GM18951 (cell line): ENCODE measurements at regions not wholly inside any gene's neighbourhood (a gene's known extent, or its start where the extent isn't known, plus 50 kb on each side); places are given as distances from the start of the nearest gene placed in this dataset.
"Not testable (repeated sequence)": the region's sequence is repeated elsewhere in the genome, so short reads cannot be mapped to it uniquely, and the experiment has no call there.

Experiments used
- POLR2A ChIP-seq: IDR thresholded peaks from 4 replicates; pipeline ENCODE4 v1.6.1; 2011; ENCODE audit warnings: mild to moderate bottlenecking; ENCODE audit not compliant: insufficient read length, insufficient read depth; ENCODE audit errors: extremely low read depth
- in situ Hi-C: fragments of 300-500 bp; cut with MboI; formaldehyde crosslinking; loops from one replicate; pipeline ENCODE4 v1.12.0; 2022; ENCODE audit warnings: low sequenced_read_pairs, mixed read lengths, inconsistent platforms; ENCODE audit not compliant: unreplicated experiment

DNA sequence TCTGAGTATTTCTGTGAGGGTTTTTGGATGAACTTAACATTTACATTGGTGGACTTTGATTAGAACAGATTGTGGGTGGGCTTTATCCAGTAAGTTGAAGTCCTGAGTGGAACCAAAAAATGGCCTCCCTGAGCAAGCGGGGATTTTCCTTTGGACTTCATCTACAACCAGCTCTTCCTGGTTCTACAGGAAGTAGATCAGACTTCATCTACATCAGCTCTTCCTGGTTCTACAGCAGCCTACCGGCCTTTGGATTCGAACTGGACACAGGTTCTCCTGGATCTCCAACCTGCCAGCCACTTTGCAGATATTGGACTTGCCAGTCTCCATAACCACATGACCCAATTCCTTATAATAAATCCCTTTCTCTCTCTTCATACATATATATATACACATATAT is 79.9 kb upstream of the STK39 start:
- in situ Hi-C loops = no loop called here
- TF ChIP-seq POLR2A = no peak

DNA sequence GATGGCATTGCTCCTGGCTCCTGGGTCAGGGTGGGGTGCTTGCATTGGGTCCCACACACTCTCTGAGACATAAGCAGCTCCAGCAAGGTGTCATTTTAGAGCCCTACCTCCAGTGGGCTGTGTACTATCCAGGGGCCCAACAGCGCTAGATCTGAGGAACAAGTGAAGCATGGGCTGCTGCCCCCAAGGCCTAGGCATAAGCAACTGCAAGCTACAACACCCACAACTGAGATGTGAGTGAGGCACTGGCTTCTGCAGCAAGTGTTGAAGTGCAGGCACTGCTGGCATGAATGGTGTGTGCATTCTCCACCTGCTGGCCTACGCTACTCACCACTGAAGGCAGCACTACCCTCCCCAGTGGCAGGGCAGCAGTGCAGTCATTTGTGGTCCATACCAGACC is 81.0 kb upstream of the STK39 start:
- in situ Hi-C loops = no loop called here
- no peak for TF ChIP-seq POLR2A

DNA sequence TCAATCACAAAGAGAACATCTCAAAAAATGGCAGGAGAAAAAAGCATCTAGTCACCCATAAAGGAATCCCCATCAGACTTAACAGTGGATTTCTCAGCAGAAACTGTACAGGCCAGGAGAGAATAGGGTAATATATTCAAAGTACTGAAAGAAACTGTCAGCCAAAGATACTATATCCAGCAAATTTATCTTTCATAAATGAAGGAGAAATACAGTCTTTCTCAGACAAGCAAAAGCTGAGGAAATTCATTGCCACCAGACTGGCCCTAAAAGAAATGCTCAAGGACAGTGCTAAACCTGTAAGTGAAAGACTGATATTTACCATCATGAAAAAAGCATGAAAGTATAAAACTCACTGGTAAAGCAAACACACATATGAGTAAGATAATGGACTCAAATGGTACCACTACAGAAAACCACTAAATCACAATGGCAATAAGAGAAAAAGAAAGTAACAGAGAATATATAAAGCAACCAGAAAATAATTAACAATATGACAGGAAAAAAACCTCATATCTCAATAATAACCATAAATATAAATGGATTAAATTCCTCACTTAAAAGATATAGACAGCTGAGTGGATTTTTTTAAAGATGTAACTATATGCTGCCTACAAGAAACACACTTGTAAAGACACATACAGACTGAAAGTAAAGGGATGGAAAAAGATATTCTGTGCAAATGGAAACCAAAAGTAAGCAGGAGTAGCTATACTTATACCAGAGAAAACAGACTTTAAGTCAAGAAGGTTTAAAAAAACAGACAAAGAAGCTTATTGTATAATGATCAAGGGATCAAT is 83.4 kb upstream of the STK39 start:
- in situ Hi-C loops = no loop called here
- TF ChIP-seq POLR2A = no peak

DNA sequence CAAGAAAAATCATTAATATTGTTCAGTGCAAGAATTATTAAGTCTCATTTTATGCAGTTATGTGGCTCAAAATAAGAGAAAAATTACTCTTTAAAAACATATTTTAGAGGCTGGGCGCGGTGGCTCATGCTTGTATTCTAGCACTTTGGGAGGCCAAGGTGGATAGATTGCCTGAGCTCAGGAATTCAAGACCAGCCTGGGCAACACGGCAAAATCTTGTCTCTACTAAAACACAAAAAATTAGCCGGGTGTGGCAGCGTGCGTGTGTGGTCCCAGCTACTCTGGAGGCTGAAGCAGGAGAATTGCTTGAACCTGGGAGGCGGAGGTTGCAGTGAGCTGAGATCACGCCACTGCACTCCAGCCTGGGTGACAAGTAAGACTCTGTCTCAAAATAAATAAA is 87.9 kb upstream of the STK39 start:
- in situ Hi-C loops = not testable (repeated sequence)

DNA sequence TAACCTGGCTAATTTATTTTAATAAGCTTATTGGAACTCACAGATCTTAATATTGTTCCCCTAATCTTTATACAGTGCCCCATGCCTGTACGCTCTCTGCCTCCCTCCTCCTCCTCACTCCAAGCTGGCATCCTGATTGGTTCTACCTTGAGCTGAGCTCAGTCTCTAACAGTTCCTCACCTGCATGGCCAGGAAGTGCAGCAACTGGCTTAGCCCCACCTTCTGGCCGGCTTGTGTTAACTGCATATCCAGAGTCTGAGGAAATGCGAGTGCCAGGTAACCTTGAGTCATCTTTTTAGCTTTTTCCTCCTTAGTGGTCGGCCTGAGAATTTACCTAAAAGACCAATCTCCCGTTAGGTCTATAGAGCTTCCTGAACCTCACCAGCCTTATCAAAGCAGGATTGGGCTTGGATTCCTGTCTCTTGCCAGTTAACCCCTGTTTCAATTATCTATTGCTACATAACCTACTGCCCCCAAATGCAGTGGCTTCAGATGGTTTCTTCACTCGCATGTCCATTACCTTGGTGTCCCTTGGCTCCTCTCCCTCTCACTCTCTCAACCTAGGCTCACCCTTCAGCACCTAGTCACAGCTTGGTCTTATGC is 89.5 kb upstream of the STK39 start:
- no peak for TF ChIP-seq POLR2A
- in situ Hi-C loops = no loop called here

DNA sequence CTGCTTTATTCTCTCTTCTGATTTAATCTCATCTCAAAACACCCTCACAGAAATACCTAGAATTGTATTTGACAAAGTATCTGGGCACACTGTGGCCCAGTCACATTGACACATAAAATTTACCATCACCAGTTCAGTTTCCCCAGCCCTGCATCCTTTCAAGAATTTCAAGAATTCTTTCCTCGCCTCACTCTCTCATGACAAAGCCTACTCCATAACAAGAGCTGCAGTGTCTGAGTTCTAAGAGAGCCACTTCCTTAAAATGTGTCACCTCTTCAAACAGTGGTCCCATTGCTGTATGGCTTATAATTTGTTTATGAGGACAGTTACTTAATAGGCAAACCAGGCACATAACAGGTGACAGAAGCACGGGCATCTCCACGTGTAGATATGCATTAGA is 90.9 kb upstream of the STK39 start:
- in situ Hi-C loops = no loop called here
- no peak for TF ChIP-seq POLR2A

DNA sequence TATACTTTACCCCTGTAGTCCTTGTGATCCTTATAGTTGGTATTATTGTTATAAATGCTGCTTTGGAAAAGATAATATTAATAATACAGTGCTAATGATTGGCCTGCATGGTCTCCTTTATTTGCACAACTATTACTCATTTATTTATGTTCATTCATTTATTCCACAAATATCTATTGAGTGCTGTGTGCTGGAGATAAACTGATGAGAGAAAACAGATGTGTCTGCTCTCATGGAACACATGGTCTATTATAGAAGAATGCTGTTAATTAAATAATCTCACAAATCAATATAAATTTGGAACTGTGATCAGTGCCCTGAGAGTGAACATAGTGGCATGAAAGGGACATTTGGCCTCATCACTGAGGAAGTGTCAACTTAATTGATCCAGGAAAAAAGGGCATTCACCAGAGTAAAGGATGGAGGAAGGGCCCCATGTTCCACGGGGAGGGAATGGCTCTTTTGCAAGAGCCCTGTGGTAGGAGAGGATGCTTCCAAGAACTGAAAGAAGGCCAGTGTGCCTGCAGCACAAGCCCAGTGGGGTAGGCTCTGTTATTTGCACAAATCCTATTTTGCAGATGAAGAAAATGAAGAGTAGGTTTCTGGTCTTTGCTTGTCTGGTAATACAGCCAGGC is 91.5 kb upstream of the STK39 start:
- in situ Hi-C loops = no loop called here
- no peak for TF ChIP-seq POLR2A

DNA sequence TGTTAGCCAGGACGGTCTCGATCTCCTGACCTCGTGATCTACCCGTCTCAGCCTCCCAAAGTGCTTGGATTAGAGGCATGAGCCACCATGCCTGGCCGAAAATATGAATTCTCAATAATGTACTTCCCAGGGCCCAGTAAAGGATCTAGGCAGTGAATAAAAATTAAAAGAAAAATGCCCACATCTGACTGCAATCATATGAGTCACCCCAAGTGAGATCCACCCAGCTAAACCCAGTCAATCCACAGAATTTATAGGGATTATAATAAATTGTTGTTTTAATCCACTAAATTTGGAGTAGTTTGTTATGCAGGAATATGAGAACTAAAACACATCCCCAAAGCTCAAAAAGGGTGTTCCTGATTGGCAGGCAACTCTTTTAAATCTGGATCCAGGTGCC is 93.5 kb upstream of the STK39 start:
- no peak for TF ChIP-seq POLR2A
- in situ Hi-C loops = loop anchor here (10.0 kb wide), 3 partner anchors 364 to 574 kb away; no protein-coding TSS in a partner anchor

DNA sequence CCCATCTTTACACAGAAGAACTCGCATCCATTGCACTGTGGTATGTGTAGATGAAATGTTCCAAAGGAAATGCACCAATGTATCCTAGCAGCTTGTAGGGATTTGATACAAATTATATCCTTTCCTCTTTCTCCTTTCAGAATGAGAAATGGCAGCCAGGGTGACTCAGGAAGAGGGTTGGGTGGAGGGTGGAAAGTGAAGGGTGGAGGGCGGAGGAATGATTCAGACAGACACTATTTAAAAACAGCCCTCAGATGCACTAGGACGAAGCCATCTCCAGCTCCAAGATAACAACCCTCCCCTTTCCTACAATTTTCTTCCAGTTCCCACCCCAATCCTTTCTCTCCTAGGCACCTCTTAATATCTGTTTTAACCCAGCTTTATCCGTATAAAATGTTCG is 96.2 kb upstream of the STK39 start:
- in situ Hi-C loops = loop anchor here (10.0 kb wide), 3 partner anchors 361 to 571 kb away; no protein-coding TSS in a partner anchor
- TF ChIP-seq POLR2A = no peak

DNA sequence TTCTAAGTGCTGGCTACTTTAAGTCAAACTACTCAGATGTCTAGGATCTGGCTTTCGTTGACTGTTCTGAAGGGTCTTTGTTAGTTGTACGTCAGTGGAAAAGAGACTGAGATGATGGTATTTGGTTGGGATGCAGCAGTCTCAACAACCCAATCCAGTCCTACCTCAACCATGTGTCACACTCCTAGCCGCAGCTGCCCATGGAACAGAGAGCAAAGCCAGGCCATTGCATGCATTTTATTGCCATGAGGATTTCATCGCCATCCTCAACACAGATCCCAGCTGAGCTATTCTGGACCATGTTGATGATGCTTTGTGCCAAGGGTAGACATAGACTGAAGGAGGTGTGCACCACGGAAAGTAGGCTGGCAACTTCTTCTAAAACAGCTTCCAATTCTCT is 97.3 kb upstream of the STK39 start:
- in situ Hi-C loops = loop anchor here (10.0 kb wide), 3 partner anchors 360 to 570 kb away; no protein-coding TSS in a partner anchor
- TF ChIP-seq POLR2A = no peak

DNA sequence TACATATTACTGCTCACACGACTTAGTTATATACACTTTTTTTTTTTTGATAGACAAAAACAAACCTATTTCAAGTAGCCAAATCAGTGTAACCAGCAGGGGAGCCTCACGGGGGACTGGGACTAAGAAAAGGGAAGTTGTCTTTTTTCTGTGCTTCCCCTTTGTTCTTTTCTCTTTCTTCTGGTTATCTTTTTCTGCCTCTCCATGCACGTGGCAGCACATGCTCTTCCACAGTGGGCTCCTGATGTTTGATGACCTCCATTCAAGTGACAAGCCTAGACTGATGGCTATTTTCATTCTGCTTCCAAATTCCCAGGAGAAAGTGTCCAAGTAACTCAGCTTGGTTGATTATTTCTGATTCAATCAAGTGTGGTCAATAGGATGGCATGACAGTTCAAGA is 98.2 kb upstream of the STK39 start:
- no peak for TF ChIP-seq POLR2A

DNA sequence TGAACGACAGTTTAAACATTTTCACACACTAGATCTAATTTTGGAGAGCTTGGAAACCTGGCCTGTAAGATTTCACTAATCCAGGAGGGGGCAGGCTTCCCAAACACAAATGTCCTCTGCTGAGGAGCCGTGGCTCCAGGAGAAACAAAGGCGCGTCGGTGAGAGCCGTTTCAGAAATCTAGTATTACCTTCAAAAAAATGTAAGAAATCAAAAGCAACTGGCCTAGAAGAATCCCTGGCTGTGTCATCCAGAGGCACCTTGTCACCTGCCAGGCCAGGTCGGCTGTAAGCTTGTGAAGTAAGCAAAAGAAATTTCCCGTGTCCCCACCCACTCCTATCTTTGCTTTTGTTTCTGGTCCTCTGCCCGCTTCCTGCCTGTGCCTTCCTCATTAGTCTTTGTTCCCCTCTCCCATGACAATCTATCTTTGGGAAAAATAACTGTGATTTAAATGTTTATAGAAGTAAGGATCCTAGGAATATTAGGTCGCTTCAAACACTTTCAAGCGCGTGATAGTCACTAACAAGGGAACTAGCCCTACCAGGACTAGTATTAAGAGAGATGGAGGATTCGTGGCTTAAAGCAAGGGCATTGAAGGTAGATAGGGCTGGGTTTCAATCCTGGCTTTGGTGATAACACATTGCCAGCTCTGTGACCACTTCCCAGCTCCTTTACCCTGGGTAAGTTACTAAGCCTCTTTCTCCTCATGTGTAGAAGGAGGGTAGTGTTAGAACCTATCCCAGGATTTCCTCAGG is 99.5 kb upstream of the STK39 start:
- in situ Hi-C loops = loop anchor here (10.0 kb wide), 3 partner anchors 358 to 568 kb away; no protein-coding TSS in a partner anchor
- no peak for TF ChIP-seq POLR2A

More for the DNA sequence above, 98.2 kb upstream of the STK39 start:
- in situ Hi-C loops = loop anchor here (10.0 kb wide), 3 partner anchors 359 to 569 kb away; no protein-coding TSS in a partner anchor

DNA sequence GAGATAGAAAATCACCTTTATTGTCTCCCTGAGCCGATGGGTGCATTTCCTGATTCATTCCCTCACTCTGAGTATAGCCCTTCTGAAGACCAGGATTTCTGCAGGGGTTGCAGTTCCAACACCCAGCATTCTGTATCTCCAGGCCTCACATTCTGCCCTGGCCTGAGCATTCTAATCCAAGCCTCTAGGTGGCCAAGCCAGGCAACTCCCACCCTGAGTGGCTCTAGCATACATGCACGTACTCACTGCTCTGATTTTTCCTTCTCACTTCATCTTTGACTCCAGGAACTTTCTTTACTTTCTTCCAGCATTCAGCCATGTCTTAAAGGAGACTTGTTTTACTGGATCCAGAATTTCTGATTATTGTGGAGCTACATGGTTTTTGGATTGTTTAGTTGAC is 100.7 kb upstream of the STK39 start:
- in situ Hi-C loops = loop anchor here (10.0 kb wide), 3 partner anchors 357 to 567 kb away; no protein-coding TSS in a partner anchor
- no peak for TF ChIP-seq POLR2A
